ENCODE measurements at regions not wholly inside any gene's neighbourhood (a gene's known extent, or its start where the extent isn't known, plus 50 kb on each side); places are given as distances from the start of the nearest gene placed in this dataset.
A peak's percentile ranks its signal among the peaks of the same experiment; 100 is the strongest.

DNA sequence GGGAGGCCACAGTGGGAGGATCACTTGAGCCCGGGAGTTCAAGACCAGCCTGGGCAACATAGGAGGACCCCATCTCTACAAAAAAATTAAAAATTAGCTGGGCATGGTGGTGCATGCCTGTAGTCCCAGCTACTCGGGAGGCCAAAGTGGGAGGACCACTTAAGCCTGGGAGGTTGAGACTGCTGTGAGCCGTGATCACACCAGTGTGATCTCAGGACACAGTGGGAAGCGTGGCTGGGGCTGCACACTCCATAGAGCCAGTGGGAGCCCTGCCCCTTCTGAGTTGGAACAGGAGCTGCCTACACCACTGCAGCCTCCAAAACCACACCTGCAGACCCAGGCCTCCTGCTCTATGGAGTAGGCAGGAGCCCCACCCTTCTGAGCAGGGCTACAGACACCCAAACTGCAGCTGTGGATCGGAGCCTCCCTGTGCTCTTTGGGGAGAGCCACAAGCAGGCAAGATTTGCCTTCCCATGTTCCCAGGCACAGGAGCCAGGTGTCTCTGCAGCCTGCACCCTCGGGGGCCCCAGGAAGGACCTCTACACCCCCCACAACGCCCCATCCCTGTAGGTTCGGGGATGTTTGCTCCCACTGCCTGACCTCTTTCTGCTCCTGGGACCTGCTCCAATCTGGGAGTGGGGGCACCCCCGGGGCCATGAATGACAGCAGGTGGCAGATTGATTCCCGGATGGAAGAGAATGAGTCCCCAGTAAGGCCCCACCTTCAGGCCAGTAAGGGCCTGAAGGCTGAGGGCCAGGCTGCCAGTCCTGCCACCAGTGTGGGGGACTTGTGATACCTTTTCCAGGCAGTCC is 245.4 kb downstream of the BUD13 start:
- DNase-seq = no peak

DNA sequence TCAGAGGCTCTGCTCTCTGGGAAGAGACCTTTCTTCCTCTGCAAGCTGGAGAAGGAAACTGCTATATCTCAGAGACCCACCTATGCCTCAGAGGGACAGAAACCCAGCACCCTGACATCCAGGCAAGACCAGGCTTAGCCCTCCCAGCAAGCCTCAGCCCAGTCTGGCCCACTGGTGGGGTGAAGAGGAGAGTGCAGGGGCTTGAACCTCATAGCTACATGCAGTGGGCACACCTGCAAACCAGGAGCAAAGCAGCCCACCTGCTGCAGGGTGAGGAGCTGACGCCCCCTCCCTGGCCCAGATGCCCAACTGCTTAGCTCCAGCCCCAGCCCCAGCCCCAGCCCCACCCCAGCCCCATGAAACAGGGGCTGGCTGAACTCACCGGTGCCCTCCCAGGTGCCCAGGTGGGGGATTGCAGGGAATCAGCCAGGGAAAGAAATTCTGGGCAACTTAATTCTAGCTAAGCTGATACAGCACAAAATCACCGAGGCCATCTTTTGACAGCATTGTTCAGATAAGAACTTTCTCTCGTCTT is 246.8 kb downstream of the BUD13 start:
- DNase-seq = no peak

DNA sequence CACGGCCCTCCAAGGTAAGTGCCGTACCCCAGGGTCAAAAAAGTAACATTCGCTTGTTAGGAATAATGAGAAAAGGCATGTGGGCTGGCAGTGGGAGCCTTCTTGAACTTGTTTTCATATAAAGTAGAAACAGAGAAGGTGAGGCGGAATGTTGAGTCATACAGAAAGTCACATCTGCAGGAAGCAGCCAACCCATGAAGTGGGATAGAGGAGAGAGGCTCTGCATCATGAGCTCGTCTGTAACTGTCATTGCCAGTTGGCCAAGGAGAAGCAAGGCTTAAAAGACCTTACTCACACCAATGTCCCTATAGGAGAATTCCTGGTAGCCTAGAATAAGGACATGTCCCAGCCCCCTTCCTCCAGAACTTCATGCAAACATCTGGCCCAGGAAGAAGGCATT is 253.3 kb downstream of the BUD13 start:
- no peak for DNase-seq

GRCh38 chr11:116518141-116518540 is 254.6 kb downstream of the BUD13 start:
- DNase-seq = no peak

DNA sequence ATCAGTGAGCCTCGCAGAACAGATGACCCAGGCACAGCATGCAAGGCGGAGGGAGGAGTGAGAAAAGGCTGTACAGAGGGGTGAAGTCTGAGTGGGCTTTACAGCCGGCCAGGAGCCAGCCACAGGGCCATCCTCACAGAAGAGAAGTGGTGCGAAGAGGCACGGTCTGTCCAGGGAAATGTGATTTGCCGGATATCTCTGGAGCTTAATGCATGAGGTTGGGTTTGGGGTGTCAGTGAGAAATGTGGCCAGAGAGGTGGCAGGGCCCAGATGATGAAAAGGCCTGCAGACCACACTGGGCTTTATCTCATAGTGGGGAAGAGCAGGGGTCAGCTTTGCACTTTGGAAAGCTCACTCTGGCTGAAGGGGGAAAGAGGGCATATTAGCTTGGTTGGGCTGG is 255.2 kb downstream of the BUD13 start:
- DNase-seq = no peak

DNA sequence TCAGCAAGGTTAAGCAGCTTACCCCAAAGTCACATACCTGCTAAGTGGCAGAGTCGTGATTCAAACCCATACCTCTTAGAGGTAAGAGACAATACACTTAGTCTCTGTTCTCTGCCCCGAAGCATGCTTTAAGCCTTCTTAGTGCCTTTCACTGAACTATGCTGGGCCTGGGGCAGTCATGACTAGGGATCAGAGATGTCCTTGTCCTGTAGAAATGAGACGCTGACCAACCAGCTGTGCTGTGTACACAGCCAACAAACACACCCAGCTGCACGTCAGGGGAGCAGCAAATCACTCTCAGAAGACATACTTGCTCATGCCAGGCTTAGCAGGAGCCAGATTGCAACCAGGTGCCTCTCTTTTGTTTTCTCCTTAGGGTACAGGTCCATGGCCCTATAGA is 255.7 kb downstream of the BUD13 start:
- DNase-seq = no peak

GRCh38 chr11:116515664-116516184 is 257.1 kb downstream of the BUD13 start:
- no peak for DNase-seq

GRCh38 chr11:116513894-116514293 is 258.9 kb downstream of the BUD13 start:
- peak; percentile 89 for DNase-seq

DNA sequence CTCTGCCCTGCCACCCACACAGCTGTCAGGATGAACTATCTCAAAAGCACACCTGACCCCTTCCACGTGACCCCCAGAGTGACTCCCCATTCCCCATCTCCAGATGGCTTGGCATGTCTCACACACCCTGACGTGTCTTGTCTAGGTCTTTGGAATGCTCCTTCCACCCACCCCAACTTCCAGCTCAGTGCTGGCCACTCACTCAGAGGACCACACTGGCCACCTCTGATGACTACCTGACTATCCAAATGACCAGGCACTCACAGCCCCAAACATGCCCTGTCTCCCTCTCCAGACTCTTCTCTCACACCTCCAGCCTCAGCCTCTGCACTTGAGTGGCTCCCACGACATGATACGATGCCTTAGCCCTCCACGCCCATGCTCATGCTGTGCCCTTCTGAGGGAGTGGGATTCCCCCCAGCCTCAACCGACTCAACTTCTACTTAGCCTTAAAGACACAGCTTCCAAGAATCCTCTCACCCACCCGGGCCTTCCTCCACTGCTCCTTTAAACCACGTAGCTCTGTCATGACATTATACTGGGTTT is 259.4 kb downstream of the BUD13 start:
- no peak for DNase-seq

GRCh38 chr11:116512841-116513240 is 259.9 kb downstream of the BUD13 start:
- DNase-seq = no peak

GRCh38 chr11:116511684-116512083 is 261.1 kb downstream of the BUD13 start:
- DNase-seq = no peak

DNA sequence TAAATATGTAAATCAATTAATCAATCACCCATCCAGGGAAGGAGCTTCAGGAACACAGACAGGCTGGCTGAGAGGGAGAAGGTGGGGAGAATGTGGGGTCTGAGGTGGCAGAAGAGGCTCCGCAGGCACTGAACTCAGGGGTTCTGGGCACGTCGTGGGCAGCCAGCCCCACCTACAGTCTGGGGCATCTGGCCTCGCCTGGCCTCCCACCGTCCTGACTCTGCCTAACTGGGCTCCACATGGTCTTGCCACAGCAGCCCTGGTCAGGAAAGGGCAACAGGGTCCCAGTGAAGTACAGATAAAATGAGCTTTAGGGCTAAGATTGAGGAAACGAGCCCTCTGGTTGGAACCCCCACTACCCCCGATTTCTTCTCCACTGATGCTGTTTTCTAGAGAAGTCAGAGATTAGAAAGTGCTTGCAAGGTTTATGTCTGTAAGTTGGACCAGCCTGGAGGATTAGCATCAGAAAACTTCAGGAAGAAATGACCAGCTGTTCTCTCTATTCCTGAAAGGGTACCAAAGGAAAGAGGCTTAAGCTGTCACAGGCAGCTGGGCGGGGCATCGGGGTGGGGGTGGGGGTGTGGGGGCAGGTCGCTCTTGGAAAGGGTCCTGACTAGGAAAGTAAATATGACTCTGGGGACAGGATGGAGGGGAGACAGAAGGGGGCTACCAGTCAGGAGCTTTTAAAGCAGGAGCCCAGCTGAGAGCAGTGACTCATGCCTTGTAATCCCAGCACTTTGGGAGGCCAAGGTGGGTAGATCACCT is 261.7 kb downstream of the BUD13 start:
- no peak for DNase-seq

- no peak for DNase-seq
These were observed 262.6 kb downstream of the BUD13 start for GRCh38 chr11:116510166-116510565.

- no peak for DNase-seq
These were observed 263.2 kb downstream of the BUD13 start for GRCh38 chr11:116509551-116509950.

GRCh38 chr11:116507849-116508695 is 264.7 kb downstream of the BUD13 start:
- DNase-seq = no peak

DNA sequence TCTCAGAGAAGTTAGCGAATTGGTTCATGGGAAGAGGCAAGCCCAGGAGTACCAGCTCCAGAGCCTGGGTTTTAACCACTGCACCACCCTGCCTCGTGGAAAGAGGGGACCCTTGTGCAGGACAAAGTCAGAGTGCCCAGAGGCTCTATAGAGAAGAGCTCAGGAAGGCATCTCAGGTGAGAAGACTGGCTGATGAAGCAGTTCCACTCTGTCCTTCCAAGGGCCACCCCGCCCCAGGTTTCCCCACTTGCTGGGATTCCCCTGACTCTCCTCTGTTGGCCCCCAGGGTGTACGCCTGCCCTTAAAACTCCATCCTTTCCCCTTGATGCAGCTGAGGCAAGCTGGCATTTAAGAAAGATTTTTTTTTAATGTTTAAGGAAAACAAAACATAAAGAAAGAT is 265.8 kb downstream of the BUD13 start:
- no peak for DNase-seq

DNA sequence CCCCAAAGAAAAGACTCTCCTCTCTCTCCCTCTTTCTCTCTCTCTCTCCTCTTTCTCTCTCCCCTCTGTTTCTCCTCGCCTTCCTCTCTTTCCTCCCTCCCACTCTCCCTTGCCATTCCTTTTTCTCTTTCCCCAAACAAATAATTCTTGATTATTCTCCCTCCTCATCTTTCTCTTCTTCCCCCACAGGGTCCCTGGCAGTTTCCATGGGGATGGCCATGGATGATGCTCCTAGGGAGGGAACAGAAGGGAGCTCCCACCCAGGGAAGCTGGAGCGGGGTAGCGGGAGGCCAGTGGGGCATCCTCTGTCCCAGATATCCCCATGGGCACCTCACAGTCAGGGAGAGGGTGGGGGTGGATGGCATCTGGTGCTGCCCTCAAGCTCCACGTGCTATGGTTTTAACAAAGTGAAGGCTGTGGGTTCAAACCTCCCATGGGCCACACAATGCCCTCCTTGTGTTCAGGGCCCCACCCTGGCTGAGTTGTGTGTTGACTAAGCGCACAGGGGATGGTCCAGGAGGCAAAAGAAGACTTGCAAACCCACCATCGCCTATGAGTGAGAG is 266.4 kb downstream of the BUD13 start:
- DNase-seq = no peak

DNA sequence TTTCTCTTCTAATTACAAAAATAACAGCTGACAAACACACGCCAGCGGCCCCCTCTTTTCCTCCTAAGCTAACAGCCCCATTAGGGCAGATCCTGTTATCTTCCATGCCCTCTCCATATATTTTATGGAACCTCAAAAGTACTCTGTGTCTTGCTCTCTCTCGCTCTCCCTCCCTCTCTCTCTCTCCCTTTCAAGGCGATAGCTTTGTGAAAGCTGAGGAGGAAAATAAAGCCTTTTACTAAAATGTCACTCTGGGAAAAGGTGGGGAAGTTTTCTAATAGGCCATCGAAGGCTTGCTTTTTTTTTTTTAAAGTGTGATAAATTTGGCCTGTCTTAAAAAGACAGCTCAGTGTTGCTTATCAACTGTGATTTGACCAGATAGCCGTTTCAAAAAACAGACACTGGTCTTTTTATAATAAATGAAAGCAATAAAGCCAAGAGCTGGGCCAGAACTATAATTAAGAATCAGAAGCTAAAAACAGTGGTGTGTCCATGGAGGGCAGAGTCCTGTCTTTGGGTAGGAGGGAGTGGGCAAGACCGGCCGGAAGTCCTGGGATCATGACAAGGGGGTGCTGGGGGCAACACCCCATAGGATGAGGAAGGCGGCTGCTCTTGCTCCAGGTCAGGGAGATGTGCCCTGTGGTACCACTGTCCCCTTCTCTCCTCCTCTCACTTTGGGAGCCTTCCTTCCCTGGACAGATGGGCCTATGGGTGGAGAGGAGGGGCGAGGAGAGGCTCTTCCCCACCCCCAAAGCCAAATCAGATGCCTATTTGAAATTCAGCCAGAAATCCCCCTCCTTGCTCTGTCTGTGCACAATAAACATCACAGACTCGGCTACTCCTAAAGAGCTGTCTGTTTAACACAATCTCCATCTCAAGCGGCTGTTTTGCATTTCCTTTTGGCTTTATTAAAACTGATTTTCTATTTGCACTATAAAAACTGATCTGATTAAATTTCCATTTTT is 267.2 kb downstream of the BUD13 start:
- no peak for DNase-seq

- no peak for DNase-seq
These were observed 268.1 kb downstream of the BUD13 start for GRCh38 chr11:116504541-116505297.
